Stimulated activated naive CD4-positive, alpha-beta T cell treated with Interleukin-2 at 50 U/mL for 16 hours (primary cell): ENCODE measurements at regions not wholly inside any gene's neighbourhood (a gene's known extent, or its start where the extent isn't known, plus 50 kb on each side); places are given as distances from the start of the nearest gene placed in this dataset.
"Not testable (repeated sequence)": the region's sequence is repeated elsewhere in the genome, so short reads cannot be mapped to it uniquely, and the experiment has no call there.

Source experiments
- DNase-seq: peaks from one replicate; lab custom pipeline; 2025; lab: John Stamatoyannopoulos, UW

DNA sequence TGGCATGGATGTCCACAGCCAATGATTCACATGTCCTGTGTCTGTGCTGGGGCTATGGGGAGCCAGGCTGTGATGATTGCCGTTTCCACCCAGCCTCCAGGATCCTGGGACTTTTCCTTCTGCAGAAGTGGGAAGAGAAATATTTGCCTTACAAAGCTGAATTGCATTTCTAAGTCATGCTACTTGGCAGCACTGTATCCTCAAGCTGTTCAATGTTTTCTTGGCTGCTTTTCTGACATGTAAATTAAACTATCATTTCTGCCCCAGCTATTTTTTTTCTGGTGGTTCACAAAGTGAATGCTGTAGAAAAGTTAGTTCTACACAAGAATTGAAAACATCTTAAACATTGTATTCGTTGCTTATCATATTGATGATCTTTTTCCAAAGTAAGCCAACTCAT lies 51.9 kb upstream of the TCERG1L start:
- no peak for DNase-seq

DNA sequence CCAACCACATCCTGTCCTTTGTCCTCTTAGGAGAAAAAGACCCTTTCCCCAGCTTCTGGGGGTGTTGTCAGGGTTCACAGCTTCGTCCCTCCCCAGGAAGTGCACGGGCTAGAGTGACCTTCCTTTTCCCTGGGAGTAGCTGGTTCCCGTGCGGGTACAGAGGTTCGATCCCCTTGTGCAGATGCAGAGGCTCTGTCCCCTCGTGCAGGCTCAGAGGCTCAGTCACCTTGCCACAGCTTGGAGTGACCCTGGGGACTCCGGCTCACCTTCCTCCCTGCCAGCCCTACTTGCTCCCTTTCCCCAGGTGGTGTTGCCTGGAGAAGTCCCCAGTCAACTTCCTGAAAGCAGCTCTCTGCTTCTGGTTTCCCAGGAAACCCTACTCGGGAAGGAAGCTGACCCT lies 60.0 kb upstream of the TCERG1L start:
- no peak for DNase-seq

DNA sequence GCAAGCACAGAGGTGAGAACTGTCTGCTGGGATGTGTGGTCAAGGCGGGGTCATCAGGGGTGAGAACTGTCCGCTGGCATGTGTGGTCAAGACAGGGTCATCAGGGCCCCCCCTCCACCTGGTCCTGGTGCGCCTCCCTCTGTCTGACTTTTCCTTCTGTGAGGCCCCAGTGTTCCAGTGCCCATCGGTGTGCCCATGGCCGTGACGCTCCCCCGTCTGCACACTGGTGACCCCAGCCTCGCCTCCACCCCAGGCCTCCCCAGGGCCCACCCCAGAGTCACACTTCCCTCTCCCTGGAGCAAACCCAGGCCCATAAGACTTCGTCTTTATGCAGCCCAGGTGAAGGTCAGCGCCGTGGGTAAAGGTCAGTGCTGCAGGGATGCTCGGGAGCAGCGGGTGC lies 70.1 kb upstream of the TCERG1L start:
- DNase-seq, result no peak

GRCh38 chr10:131385161-131385872 lies 73.8 kb upstream of the TCERG1L start:
- not testable (repeated sequence) for DNase-seq

DNA sequence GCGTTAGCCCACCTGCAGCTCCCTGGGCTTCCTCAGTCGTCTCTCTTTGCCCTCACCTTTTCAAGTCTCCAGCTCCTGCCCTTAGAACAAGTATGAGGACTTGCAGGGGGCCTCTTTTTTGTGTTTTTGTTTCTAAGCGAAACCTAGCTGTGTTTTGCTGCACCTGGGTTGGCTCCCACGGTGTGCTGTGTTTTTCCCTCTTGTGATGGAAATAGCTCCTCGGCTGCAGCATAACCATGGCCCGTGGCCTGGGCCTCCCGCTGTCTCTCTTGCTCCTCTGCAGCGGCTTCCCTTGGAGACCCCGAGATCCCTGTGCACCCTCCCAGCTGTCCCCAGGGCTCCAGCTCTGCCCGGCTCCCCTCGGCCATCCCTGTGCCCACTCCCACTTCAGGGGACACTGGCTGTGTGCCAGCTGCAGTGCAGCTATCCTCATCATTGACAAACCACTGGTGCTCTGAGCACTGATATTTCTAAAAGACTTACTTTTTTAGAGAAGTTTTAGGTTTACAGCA lies 75.6 kb upstream of the TCERG1L start:
- DNase-seq, result no peak

- DNase-seq, result no peak
Measured at GRCh38 chr10:131391936-131392335, 80.4 kb upstream of the TCERG1L start.

DNA sequence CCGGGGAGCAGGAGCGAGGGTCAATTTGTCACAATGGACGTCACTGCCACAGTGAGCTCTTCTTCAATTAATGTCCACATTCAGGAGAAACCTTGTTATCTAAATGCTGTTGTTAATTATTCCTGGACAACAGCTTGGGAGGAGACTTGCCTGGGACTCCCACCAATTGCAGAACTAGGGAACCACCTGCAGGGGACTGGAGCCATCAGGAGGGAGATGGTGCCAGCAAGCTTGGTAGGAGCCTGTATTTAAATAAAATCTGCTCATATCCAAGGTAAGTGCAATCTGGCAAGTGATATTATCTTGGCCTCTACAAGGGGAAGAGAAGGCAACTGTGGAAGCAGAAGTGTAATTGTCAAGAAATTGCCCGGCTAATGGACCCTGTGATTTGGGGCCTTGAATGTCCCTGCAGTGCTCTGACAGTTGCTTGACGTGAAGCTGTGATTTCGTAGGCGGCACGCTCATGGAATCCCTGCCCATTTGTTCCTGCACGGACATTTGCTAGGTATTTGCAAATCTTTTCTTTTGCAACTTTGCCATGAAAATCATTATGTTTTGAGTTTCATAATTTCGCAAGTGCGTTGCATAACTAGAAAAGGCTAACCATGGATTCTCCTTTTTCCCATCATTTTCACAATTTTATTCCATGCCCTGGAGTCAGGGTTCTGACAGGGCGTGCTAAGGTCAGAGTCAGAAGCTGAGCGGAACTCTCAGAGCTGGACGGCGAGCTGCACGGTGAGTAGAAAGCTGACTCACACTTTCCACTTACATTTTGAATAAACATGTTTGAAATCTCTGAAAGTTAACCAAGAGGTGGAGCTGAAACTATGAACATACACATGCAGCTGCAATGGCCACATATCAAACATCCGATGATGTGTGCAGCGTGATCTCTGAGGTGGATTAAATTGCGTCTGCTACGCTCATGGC lies 84.9 kb upstream of the TCERG1L start:
- DNase-seq, result no peak

DNA sequence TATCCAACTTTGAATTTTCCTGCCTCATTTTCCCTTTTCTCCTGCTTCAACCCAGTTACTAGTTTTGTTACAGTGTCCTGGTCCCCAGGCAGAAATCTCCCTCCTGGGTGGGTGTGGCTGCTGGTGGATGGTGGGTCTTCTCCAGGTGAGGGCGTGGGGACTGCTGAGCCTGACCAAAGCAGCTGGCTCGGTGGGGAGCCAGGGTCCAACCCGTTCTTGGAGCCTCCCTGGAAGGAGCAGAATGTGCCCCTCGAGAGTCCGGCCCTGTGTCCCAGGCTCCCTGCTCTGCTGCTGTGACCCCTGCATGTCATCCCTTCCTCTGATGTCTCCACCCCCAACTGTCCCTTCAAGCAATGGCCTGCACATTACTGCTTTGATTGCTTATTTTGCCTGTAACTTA lies 86.6 kb upstream of the TCERG1L start:
- DNase-seq, result no peak

DNA sequence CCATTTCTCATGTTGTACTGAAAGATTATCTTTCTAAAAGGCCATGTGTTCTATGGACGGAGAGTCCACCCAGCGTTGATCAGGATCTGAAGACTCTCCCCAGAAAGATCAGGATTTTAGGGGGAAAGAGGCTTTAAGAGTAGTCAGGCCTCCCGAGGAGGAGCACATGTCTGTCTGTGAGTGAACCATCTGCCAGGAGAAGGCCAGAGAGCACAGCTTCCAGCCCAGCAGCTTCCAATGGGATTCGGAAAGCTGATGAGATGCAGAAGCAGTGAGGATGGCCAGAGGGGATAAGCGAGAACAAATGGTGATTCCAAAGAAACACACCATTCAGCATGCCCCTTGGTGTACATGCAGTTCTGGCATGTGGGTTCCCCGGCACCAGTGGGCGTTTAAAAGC lies 88.5 kb upstream of the TCERG1L start:
- DNase-seq, result no peak

- no peak for DNase-seq
Measured at GRCh38 chr10:131400513-131400912, 89.0 kb upstream of the TCERG1L start.

DNA sequence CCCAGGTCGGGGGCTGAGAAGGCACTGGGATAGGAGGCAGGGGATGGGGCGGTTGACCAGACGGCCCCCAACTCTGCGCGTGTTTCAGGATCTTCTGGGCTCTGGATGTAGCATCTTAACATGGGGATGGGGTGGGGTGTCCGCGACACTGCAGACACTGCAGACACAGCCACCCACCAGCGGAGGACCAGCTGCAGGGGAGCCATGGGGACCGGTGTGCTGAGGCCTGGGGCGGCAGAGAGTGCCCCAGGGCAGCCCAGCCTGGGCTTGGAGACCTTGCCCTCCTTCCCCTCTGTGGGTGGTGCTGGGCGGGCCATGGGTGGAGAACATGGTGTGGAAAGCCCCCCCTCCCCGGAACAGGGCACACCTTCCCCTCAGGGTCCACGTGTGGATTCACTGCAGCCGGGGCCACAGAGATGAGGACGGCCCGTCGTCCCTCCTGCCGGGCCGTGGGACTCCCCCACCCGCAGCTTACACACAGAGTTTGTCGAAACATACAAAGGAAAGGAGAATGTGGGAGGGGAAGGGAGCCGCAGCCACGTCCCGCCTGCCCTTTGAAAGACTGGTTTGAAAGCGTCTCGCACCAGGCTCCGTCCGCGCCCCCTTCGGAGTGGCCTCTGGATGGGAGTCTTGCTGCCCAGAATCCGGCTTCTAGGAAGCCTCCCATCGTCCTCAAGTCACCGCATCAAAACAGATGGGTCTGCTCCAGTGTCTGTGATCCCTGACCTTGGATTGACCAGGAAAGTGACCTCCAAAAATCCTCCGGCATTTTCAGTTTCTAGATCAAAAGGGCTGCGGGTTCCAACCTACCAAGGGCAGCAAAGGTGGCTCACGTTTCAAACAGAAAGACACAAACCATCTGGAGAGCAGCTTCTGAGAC lies 91.5 kb upstream of the TCERG1L start:
- DNase-seq, result no peak

- no peak for DNase-seq
Measured at GRCh38 chr10:131403936-131404335, 92.4 kb upstream of the TCERG1L start.

DNA sequence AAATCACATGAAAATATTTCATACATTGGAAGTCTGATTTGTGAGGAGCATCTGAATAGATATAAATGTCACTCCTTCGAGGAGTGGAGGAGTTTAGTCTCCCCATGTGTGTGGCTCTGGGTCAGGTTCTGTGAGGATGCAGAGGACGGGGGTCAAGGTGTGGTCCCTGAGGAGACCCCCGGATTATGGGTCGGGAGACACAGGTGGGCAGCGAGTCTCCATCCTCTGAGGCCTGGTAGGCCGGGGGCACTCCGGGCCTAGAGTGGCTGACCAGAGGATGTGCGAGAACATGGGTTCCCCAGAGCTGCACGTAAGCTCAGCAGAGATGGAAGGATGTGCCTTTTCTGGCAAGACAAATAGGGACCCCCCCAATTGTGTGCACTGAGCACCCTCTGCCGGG lies 93.4 kb upstream of the TCERG1L start:
- no peak for DNase-seq

DNA sequence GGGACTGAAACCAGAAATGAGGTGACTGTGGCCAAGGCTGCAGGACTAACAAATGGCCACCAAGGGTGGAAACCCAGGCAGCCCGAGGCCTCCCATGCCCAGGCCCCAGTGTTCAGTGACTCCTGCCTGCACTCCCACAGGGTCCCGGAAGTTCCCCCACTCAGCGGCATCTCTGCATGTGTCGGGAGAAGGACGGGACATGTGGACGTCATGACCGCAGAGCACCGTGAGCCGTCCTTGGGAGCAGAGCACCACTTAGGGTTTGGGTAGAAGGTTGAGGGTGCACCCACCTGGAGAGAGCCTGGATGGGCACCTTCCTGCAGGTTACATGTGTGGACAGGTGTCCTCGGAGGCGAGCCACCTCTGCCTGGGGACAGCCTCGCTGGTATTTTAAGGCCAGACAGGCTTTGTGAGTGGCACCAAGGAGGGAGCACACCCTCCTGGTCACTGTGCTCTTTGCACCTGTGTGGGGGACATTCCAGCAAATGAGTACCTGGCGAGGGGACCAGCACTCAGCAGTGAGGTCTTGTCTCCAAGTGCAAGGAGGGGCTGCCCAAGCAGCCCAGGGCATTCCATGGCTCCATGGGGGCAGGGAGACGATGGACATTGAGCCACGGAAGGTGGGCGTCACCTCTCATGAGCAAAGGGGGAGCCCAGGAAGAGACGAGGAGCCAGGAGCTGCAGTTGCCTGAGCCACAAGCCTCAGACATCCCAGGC lies 95.3 kb upstream of the TCERG1L start:
- DNase-seq, result no peak

GRCh38 chr10:131418681-131419080 lies 107.2 kb upstream of the TCERG1L start:
- no peak for DNase-seq

- no peak for DNase-seq
Measured at GRCh38 chr10:131419797-131420196, 108.3 kb upstream of the TCERG1L start.

DNA sequence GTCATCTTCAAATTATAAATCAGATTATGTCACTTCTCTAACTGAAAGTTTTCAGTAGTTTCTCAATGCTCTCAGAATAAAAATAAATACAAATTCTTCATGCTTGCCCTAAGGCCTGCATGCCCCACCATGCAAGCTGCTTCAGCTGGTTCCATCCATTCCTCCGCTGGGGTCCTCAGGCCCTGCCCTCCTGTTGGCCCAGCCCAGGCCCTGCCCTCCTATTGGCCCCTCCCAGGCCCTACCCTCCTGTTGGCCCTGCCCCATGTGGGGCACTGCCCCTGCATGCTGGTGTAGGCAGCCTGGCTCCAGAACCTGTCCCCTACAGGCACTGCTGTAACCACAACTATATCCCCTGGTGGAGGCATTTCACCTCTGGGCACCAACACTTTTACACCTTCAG lies 109.3 kb upstream of the TCERG1L start:
- no peak for DNase-seq

GRCh38 chr10:131421381-131421780 lies 109.9 kb upstream of the TCERG1L start:
- no peak for DNase-seq

GRCh38 chr10:131422731-131423130 lies 111.2 kb upstream of the TCERG1L start:
- DNase-seq, result no peak

- no peak for DNase-seq
Measured at GRCh38 chr10:131424053-131424452, 112.5 kb upstream of the TCERG1L start.

DNA sequence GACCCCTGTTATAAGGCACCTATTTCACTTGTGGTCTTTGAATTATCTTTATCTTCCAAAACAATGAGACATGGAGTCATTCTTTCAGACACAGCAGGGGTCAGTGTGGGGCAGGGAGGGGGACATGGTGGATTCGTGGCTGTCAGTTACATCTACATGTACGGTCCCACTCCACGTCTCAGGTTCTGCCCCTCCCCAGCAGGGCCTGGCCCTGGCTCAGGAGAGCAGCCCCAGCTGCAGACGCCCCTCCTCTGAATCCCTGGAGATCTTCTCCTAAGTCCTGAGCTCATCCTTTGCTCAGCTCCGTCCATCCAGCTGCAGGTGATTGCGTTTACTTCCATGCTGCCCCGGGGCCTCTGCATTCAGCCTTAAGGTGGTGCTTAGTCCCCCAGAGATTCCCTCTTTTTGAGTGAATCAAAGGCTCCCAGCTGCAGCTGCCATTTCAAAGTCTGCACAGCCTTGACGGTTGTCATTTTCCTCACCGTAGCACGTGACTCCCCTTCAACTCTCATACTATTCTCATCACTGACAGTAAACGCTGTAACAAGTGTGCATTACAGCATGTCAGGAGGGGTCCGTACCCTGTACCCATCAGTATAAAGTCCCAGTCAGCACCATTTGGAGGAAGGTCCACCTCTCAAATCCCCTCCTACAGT lies 113.4 kb upstream of the TCERG1L start:
- no peak for DNase-seq
